IMR-90 (cell line): ENCODE measurements at regions not wholly inside any gene's neighbourhood (a gene's known extent, or its start where the extent isn't known, plus 50 kb on each side); places are given as distances from the start of the nearest gene placed in this dataset.
A peak's percentile ranks its signal among the peaks of the same experiment; 100 is the strongest.

Source experiments
- ATAC-seq: fragments of 200-7000 bp; cut with Tn5 transposase; 2 replicates; pipeline ENCODE4 v1.9.1; 2020; ENCODE audit warnings: low read depth, mild to moderate bottlenecking, moderate library complexity
- BruUV-seq: library from RNA; stranded (reverse); fragments of 400-500 nt; replicated peaks from 2 replicates; lab custom pipeline; 2021; lab: Mats Ljungman, UMichigan
- CTCF ChIA-PET: fragments of 300-600 bp; formaldehyde crosslinking; extraction: SDS; loops from one replicate; lab custom pipeline; 2021; ENCODE audit warnings: antibody characterized with exemption; lab: Yijun Ruan, JAX
- POLR2A ChIA-PET: fragments of 300-600 bp; sonication (Branson Sonifier 250); formaldehyde crosslinking; loops from one replicate; lab custom pipeline; 2022; ENCODE audit warnings: antibody characterized with exemption; ENCODE audit not compliant: unreplicated experiment; lab: Charles Lee
- DNase-seq: peaks from one replicate; pipeline ENCODE4 v3.0.0; 2013
- H2AFZ ChIP-seq: replicated peaks from 2 replicates; pipeline ENCODE3; 2013; ENCODE audit warnings: low read length, mild to moderate bottlenecking; ENCODE audit not compliant: poor library complexity
- H2AK5ac ChIP-seq: 2 replicates; pipeline ENCODE4 v1.6.1; 2013; ENCODE audit warnings: low read depth, low read length, inconsistent platforms
- H2AK9ac ChIP-seq: replicated peaks from 2 replicates; pipeline ENCODE3; 2013; ENCODE audit warnings: mild to moderate bottlenecking, low read depth, low read length, moderate library complexity; ENCODE audit not compliant: poor library complexity
- H2BK120ac ChIP-seq: 2 replicates; pipeline ENCODE4 v1.6.1; 2013; ENCODE audit warnings: low read depth, low read length, inconsistent platforms
- H2BK15ac ChIP-seq: 3 replicates; pipeline ENCODE4 v1.6.1; 2013; ENCODE audit warnings: low read depth, low read length, inconsistent platforms
- H2BK20ac ChIP-seq: 2 replicates; pipeline ENCODE4 v1.6.1; 2013; ENCODE audit warnings: low read depth, mild to moderate bottlenecking, inconsistent platforms, low read length, moderate library complexity
- H2BK5ac ChIP-seq: 2 replicates; pipeline ENCODE4 v1.6.1; 2013; ENCODE audit warnings: mild to moderate bottlenecking, low read depth, low read length, inconsistent platforms; ENCODE audit not compliant: poor library complexity, severe bottlenecking
- H3K14ac ChIP-seq: replicated peaks from 2 replicates; pipeline ENCODE4 v1.6.1; 2013; ENCODE audit warnings: low read depth, low read length, inconsistent platforms
- H3K18ac ChIP-seq: 2 replicates; pipeline ENCODE4 v1.6.1; 2013; ENCODE audit warnings: low read depth, low read length, control low read depth
- H3K23ac ChIP-seq: 2 replicates; pipeline ENCODE4 v1.6.1; 2013; ENCODE audit warnings: low read depth, low read length, inconsistent platforms
- H3K27ac ChIP-seq: 2 replicates; pipeline ENCODE4 v1.5.1; 2013; ENCODE audit warnings: mild to moderate bottlenecking, control low read depth, low read length; ENCODE audit not compliant: insufficient read depth
- H3K27me3 ChIP-seq: 2 replicates; pipeline ENCODE4 v1.6.1; 2013; ENCODE audit warnings: low read length; ENCODE audit not compliant: control insufficient read depth, insufficient read depth
- H3K36me3 ChIP-seq: 2 replicates; pipeline ENCODE4 v1.6.1; 2013; ENCODE audit warnings: low read length, mixed read lengths; ENCODE audit not compliant: control insufficient read depth, insufficient read depth
- H3K4ac ChIP-seq: 2 replicates; pipeline ENCODE4 v1.6.1; 2013; ENCODE audit warnings: low read depth, low read length, inconsistent platforms
- H3K4me1 ChIP-seq: 2 replicates; pipeline ENCODE4 v1.6.1; 2013; ENCODE audit warnings: low read length, mixed read lengths; ENCODE audit not compliant: control insufficient read depth, insufficient read depth
- H3K4me2 ChIP-seq: 2 replicates; pipeline ENCODE4 v1.6.1; 2013; ENCODE audit warnings: low read depth, mild to moderate bottlenecking, control low read depth, low read length, moderate library complexity
- H3K4me3 ChIP-seq: 2 replicates; pipeline ENCODE4 v1.5.1; 2013; ENCODE audit warnings: low read depth, mild to moderate bottlenecking, control low read depth, low read length, moderate library complexity; ENCODE audit not compliant: insufficient read depth
- H3K56ac ChIP-seq: 2 replicates; pipeline ENCODE4 v1.6.1; 2013; ENCODE audit warnings: low read length, inconsistent platforms; ENCODE audit not compliant: insufficient read depth; ENCODE audit errors: extremely low read depth
- H3K79me1 ChIP-seq, 2 experiments: 2 replicates each; pipeline ENCODE4 v1.6.1; 2013; ENCODE audit warnings: low read length in 2 of 2, inconsistent platforms in 1 of 2, low read depth in 1 of 2
- H3K9ac ChIP-seq: 2 replicates; pipeline ENCODE4 v1.6.1; 2013; ENCODE audit warnings: low read depth, low read length, control low read depth
- H3K9me1 ChIP-seq: 2 replicates; pipeline ENCODE4 v1.6.1; 2013; ENCODE audit warnings: low read length, inconsistent platforms; ENCODE audit not compliant: insufficient read depth
- H3K9me3 ChIP-seq: 2 replicates; pipeline ENCODE4 v1.6.1; 2013; ENCODE audit warnings: low read length; ENCODE audit not compliant: control insufficient read depth, insufficient read depth
- H4K20me1 ChIP-seq: 2 replicates; pipeline ENCODE4 v1.6.1; 2013; ENCODE audit warnings: low read length, inconsistent platforms; ENCODE audit not compliant: insufficient read depth
- H4K5ac ChIP-seq: 2 replicates; pipeline ENCODE4 v1.6.1; 2013; ENCODE audit warnings: mild to moderate bottlenecking, low read depth, low read length, control low read depth
- H4K8ac ChIP-seq, 2 experiments: 2 replicates each; pipeline ENCODE4 v1.6.1; 2013; ENCODE audit warnings: low read depth in 2 of 2, low read length in 2 of 2, control low read depth in 1 of 2, inconsistent platforms in 1 of 2
- H4K91ac ChIP-seq: 2 replicates; pipeline ENCODE4 v1.6.1; 2013; ENCODE audit warnings: low read depth, low read length, inconsistent platforms; ENCODE audit not compliant: insufficient read depth
- MAFK ChIP-seq: IDR thresholded peaks from 2 replicates; pipeline ENCODE4 v1.6.1; 2012; ENCODE audit warnings: low read depth, low read length, improper control_type of control experiment
- RCOR1 ChIP-seq: IDR thresholded peaks from 2 replicates; pipeline ENCODE4 v1.6.1; 2012; ENCODE audit warnings: mild to moderate bottlenecking, low read length, improper control_type of control experiment; ENCODE audit not compliant: insufficient replicate concordance
- WGBS, 2 experiments: methylation state at CpG; one replicate each; pipeline versions ENCODE4 v1.1.5 to v1.1.7; 2013; ENCODE audit warnings: missing lambda C conversion rate in 2 of 2; ENCODE audit not compliant: insufficient read length in 1 of 2; ENCODE audit errors: extremely low coverage in 2 of 2; 5-methylcytosine and 5-hydroxymethylcytosine counted together
- dilution Hi-C: fragments of 300-500 bp; cut with HindIII; formaldehyde crosslinking; loops from one replicate; pipeline ENCODE4 v1.14.3; 2018; ENCODE audit warnings: low sequenced_read_pairs; ENCODE audit not compliant: unreplicated experiment
- in situ Hi-C: fragments of 300-500 bp; cut with MboI; formaldehyde crosslinking; loops from 3 replicates; pipeline ENCODE4 v1.14.3; 2019; ENCODE audit warnings: low sequenced_read_pairs, inconsistent platforms, mixed read lengths
- intact Hi-C: fragments of 100-400 bp; cut with micrococcal nuclease; formaldehyde crosslinking; loops from 2 replicates; pipeline ENCODE4 v1.10.0; 2022

DNA sequence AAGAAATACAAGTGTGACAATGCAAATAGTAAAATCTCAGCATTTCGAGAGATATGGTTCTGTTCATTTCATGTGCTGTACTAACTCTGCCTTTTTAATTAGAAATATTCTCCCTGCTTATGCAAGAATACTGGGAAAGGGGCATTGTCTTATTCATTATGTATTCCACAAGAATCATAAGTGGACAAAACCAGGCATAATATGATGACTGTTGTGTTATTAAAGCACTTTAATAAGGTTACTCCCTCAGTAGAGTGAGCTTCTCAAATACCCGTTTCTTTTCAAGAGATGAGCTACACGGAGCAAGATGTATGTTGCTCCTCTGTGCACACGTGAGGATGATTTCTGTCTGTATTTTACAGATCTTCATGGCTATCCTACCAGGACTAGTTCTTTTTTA is 638.7 kb upstream of the FANCL start:
- Histone ChIP-seq H2BK20ac (no peak overlapping the region), H3K23ac (no peak overlapping the region), H3K4me2 (no peak overlapping the region), H4K5ac (no peak overlapping the region), H3K9ac (no peak overlapping the region), H2AK9ac (no peak overlapping the region), H3K9me1 (no peaks in the 10 kb centered on the region), H3K27ac (no peak overlapping the region), H3K56ac (no peak overlapping the region), H3K27me3 (peaks cover 3% of the 10 kb centered on the region; the same call in 1 of the 2 replicates), H3K79me1 (no peaks in the 10 kb centered on the region), H4K91ac (no peak overlapping the region), H3K14ac (no peak overlapping the region), H3K36me3 (no peaks in the 10 kb centered on the region), H2BK5ac (no peak overlapping the region), H2AK5ac (no peak overlapping the region), H2BK120ac (no peak overlapping the region), H4K8ac (no peak overlapping the region), H4K20me1 (no peaks in the 10 kb centered on the region), H2BK15ac (no peak overlapping the region), H3K4ac (no peak overlapping the region), H3K9me3 (no peaks in the 10 kb centered on the region), H3K18ac (no peak overlapping the region), H2AFZ (no peak overlapping the region), H3K4me3 (no peak overlapping the region), H3K4me1 (no peaks in the 10 kb centered on the region)
- POLR2A ChIA-PET = no interaction called here
- intact Hi-C loops = no loop called here
- CTCF ChIA-PET = no interaction called here
- TF ChIP-seq RCOR1 = no peak
- peak; percentile 10; the same call in 1 of the 2 replicates for TF ChIP-seq MAFK
- ATAC-seq (no peak), DNase-seq (no peak)
- no TSS peak for BruUV-seq
- no CpG with 5 or more reads among the region's 4 CpGs for WGBS, 2 experiments
- in situ Hi-C loops = no loop called here
- dilution Hi-C loops = no loop called here
